Astrocyte of the spinal cord (primary cell): ENCODE measurements at regions not wholly inside any gene's neighbourhood (a gene's known extent, or its start where the extent isn't known, plus 50 kb on each side); places are given as distances from the start of the nearest gene placed in this dataset.
"Not testable (repeated sequence)": the region's sequence is repeated elsewhere in the genome, so short reads cannot be mapped to it uniquely, and the experiment has no call there.

Source experiments
- DNase-seq: peaks from one replicate; pipeline ENCODE4 v3.0.0; 2011; ENCODE audit warnings: low read depth, low spot score
- H3K4me3 ChIP-seq: 2 replicates; pipeline ENCODE4 v1.5.1; 2011; ENCODE audit warnings: low read depth, mild to moderate bottlenecking, low read length, moderate library complexity
- in situ Hi-C: cut with HindIII; loops from 2 replicates; pipeline ENCODE4 v1.10.0; 2017; ENCODE audit warnings: low sequenced_read_pairs

DNA sequence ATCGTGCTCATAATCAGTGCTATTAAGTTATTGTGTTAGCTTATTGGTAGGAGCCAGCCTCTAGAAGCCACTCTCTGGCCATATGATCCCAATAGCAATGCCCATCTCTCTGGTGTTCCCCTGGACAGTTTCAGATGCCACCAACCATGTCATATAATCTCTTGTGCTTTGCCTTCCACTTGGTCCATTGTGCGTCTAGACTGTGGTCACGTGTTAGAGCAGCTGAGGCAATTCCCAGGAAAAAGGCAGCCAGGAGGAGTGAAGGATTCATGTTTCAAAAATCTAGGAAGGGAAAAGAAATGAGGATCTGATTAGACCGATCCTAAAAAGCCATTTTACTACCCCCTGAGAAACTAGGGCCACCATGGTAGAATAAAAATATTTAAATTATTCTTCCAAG, 58.6 kb upstream of the AGAP9 start:
- DNase-seq, in situ Hi-C loops, H3K4me3 ChIP-seq: not testable (repeated sequence)

DNA sequence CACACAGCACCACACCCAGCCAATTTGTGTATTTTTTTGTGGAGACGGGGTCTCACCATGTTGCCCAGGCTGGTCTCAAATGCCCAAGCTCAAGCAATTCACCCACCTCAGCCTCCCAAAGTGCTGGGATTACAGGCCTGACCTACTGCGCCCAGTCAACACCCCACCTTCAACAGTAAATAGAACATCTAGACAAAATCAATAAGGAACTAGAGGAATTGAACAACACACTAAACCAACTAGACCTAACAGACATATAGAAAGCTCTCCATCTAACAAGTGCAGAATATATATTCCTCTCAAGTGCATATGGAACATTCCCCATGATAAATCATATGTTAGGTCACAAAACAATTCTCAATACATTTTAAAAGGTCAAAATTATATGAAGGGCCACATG, 56.6 kb upstream of the AGAP9 start:
- DNase-seq, in situ Hi-C loops, H3K4me3 ChIP-seq: not testable (repeated sequence)

DNA sequence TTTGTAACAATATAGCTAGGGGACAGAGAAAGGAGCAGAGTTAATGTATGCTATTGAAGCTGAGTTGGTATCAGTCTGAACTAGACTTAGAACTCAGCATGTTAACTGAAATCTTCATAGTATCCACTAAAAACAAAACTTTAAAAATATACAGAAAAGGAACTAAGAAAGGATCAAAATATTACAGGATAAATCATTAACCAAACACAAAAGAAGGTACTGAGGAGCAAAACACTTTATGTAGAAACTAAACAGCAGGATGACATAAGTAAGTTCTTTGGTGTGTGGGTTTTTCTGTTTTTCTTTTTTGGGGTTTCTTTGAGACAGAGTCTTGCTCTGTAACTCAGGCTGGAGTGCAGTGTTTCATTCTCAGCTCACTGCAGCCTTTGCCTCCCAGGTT, 55.1 kb upstream of the AGAP9 start:
- H3K4me3 ChIP-seq, DNase-seq, in situ Hi-C loops: not testable (repeated sequence)
